NB4 (cell line): ENCODE measurements at regions not wholly inside any gene's neighbourhood (a gene's known extent, or its start where the extent isn't known, plus 50 kb on each side); places are given as distances from the start of the nearest gene placed in this dataset.
"Not testable (repeated sequence)": the region's sequence is repeated elsewhere in the genome, so short reads cannot be mapped to it uniquely, and the experiment has no call there.

Experiments
- DNase-seq: peaks from one replicate; pipeline ENCODE4 v3.0.0; 2010; ENCODE audit warnings: low read depth
- H3K4me3 ChIP-seq: one replicate; pipeline ENCODE4 v1.5.1; 2011; ENCODE audit warnings: mild to moderate bottlenecking, low read depth, low read length, moderate library complexity
- MYC ChIP-seq: IDR thresholded peaks from 2 replicates; pipeline ENCODE4 v1.6.1; 2011; ENCODE audit warnings: low read depth, low read length
- POLR2A ChIP-seq: IDR thresholded peaks from 2 replicates; pipeline ENCODE4 v1.6.1; 2011; ENCODE audit warnings: mild to moderate bottlenecking; ENCODE audit not compliant: insufficient read length; ENCODE audit errors: extremely low read depth
- TF ChIP-seq, protein P1 (sequence below): IDR thresholded peaks from 2 replicates; pipeline ENCODE4 v1.6.1; 2011; ENCODE audit warnings: low read depth, low read length
- TF ChIP-seq, protein P2 (sequence below): IDR thresholded peaks from one replicate; pipeline ENCODE4 v1.5.1; 2012; ENCODE audit warnings: low read depth, low read length

DNA sequence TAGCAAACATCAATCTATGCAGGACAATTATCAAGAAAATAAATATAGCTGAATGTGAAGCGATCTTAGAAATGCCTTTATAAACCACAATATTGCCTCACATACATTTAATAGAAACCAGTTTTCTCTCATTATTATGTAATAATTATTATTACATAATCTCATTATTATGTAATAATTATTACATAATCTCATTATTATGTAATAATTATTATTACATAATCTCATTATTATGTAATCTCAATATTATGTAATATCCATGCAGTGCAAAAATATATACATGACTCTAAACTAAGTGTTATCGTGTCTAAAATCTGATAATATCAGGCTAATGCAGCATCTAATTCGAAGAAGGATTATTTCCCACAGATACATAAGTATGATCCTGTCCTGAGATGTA lies 563.9 kb upstream of the SEMA6A start:
- TF ChIP-seq MYC (no peak), POLR2A (no peak)
- TF ChIP-seq, protein P1, sequence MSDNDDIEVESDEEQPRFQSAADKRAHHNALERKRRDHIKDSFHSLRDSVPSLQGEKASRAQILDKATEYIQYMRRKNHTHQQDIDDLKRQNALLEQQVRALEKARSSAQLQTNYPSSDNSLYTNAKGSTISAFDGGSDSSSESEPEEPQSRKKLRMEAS: no peak
- TF ChIP-seq, protein P2, sequence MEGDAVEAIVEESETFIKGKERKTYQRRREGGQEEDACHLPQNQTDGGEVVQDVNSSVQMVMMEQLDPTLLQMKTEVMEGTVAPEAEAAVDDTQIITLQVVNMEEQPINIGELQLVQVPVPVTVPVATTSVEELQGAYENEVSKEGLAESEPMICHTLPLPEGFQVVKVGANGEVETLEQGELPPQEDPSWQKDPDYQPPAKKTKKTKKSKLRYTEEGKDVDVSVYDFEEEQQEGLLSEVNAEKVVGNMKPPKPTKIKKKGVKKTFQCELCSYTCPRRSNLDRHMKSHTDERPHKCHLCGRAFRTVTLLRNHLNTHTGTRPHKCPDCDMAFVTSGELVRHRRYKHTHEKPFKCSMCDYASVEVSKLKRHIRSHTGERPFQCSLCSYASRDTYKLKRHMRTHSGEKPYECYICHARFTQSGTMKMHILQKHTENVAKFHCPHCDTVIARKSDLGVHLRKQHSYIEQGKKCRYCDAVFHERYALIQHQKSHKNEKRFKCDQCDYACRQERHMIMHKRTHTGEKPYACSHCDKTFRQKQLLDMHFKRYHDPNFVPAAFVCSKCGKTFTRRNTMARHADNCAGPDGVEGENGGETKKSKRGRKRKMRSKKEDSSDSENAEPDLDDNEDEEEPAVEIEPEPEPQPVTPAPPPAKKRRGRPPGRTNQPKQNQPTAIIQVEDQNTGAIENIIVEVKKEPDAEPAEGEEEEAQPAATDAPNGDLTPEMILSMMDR: no peak
- no peak for DNase-seq
- no peak overlapping the region for H3K4me3 ChIP-seq

DNA sequence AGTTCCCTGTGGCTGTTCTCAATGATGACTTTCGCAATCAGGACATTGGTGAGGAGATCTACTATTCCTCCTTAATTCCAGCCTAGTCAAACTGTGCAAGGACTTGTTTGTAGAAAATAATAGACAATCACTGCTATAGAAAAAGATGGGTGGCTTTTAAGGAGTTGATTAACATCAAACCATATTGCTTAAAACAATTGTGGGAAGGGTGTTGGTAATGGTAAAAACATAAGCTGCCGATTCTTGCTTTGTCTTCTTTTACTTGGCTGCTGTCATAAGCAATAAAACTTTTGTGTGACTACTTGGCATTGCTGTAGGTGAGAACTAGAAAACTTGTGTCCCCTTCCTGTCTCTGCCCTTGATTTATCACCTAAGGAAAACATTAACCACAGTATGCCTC lies 561.2 kb upstream of the SEMA6A start:
- no peak for DNase-seq
- no peak overlapping the region for H3K4me3 ChIP-seq
- no peak for TF ChIP-seq POLR2A
- TF ChIP-seq MYC: no peak
- TF ChIP-seq, protein P1: no peak
- TF ChIP-seq, protein P2: no peak

DNA sequence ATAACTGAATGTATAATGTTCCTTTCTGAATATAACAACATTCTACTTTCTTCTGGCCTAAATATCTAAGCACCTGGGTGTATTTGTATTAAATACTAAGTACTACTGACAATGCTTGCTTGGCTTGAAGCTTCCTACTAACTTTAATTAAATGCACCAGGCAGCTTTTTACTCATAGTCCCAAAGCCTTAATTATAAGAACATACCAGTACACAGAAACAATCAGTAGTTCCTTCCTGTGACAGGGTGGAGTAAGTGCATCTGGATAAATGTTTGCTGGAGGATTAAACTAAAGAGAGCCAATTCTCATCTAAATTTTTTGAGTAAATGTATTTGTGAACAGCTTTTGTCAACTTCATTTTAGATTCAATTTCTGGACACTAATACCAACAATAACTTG lies 558.6 kb upstream of the SEMA6A start:
- TF ChIP-seq, protein P1: no peak
- no peak for TF ChIP-seq MYC
- no peak for TF ChIP-seq POLR2A
- TF ChIP-seq, protein P2: no peak
- DNase-seq: no peak
- H3K4me3 ChIP-seq: no peak overlapping the region

DNA sequence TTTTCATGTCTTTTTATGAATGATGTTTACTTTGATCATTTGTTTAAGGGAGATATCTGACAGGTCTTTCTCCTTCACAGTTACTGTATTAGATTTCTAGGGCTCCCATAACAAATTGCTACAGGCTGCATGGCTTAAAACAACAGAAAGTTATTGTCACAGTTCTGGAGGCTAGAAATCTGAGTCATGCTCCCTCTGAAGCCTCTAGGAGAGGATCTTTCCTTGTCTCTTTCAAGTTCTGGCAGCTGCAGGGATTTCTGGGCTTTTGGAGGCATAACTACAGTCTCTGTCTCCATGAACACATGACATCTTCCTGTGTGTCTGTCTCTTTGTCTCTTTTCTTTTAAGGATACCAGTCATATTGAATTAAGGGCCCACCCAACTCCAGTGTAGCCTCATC lies 557.3 kb upstream of the SEMA6A start:
- TF ChIP-seq MYC (no peak), POLR2A (no peak)
- TF ChIP-seq, protein P2: no peak
- TF ChIP-seq, protein P1: no peak
- H3K4me3 ChIP-seq: no peak overlapping the region
- DNase-seq: no peak

DNA sequence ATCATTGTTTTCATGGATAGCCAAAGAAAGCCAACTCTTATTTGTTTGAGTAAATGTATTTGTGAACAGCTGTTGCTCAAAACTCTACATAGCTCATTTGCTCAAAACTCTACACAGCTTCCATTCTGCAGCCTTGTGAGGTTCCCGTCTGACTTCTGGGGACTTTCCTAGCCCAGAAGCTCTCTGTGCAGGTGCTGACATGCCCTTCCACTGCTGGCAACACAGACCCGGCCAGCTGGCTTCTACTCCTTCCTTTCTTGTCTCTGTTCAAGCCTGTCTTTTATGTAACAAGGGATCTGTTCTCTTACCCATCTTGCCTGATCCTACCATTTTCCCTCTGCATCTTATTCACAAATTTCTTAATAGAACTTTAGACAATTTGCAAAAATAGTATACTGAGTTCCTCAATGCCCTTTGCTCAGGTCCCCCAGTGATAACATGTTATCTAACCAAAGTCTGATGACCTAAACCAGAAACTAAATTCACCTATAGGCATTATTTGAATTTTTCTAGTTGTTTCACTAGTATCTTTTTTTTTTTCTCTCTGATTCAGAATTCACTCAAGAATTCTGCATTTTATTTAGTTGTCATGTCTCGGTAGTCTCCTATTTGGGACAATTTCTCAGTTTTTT lies 556.5 kb upstream of the SEMA6A start:
- no peak overlapping the region for H3K4me3 ChIP-seq
- DNase-seq: no peak
- TF ChIP-seq, protein P2: no peak
- no peak for TF ChIP-seq MYC
- TF ChIP-seq, protein P1: no peak
- TF ChIP-seq POLR2A: no peak

DNA sequence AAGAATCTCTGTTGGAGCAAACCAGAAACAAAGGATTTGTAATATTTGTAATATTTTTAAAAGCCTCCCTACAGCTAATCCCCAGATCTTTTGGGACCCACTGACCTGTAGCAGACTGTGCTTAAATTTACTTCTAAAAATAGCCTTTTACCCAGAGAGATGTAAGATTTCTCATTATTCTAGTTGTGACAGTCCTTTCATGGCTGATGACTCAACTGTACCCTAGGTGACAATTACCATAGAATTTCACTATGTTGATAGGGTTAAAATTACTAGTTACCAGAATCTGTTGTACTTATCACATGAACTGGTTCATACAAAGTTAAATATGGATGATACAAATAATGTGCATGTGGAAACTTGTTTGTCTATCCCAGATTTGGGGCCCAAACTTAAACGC lies 543.9 kb upstream of the SEMA6A start:
- no peak overlapping the region for H3K4me3 ChIP-seq
- DNase-seq: no peak
- no peak for TF ChIP-seq POLR2A

DNA sequence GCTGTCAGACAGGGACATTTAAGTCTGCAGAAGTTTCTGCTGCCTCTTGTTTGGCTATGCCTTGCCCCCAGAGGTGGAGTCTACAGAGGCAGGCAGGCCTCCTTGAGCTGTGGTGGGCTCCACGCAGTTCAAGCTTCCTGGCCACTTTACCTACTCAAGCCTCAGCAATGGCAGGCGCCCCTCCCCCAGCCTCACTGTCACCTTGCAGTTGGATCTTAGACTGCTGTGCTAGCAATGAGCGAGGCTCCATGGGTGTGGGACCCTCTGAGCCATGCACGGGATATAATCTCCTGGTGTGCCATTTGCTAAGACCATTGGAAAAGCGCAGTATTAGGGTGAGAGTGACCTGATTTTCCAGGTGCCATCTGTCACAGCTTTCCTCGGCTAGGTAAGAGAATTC lies 542.7 kb upstream of the SEMA6A start:
- not testable (repeated sequence) for DNase-seq, H3K4me3 ChIP-seq
